IPS DF 6.9 (cell line): ENCODE measurements at regions not wholly inside any gene's neighbourhood (a gene's known extent, or its start where the extent isn't known, plus 50 kb on each side); places are given as distances from the start of the nearest gene placed in this dataset.

Experiments used
- DNase-seq: peaks from one replicate; pipeline ENCODE4 v3.0.0-alpha.2; 2013; ENCODE audit warnings: low read depth, low spot score
- H3K27ac ChIP-seq: one replicate; pipeline ENCODE4 v1.5.1; 2013; ENCODE audit warnings: low read length, control low read depth
- H3K27me3 ChIP-seq: 2 replicates; pipeline ENCODE4 v1.6.1; 2013; ENCODE audit warnings: mild to moderate bottlenecking, low read length; ENCODE audit not compliant: control insufficient read depth, insufficient read depth
- H3K36me3 ChIP-seq: 2 replicates; pipeline ENCODE4 v1.6.1; 2013; ENCODE audit warnings: low read length; ENCODE audit not compliant: control insufficient read depth, insufficient read depth
- H3K4me1 ChIP-seq: 2 replicates; pipeline ENCODE4 v1.6.1; 2013; ENCODE audit warnings: low read length; ENCODE audit not compliant: control insufficient read depth, insufficient read depth
- H3K4me3 ChIP-seq: 2 replicates; pipeline ENCODE4 v1.5.1; 2013; ENCODE audit warnings: mild to moderate bottlenecking, low read length
- H3K9me3 ChIP-seq: 2 replicates; pipeline ENCODE4 v1.6.1; 2013; ENCODE audit warnings: low read length, inconsistent platforms; ENCODE audit not compliant: control insufficient read depth, insufficient read depth
- WGBS: extraction: QIAGEN DNeasy Blood & Tissue Kit; methylation state at CpG from one replicate; pipeline ENCODE4 v1.1.7; 2013; ENCODE audit warnings: mixed read lengths, missing lambda C conversion rate; ENCODE audit not compliant: insufficient read length, insufficient coverage; 5-methylcytosine and 5-hydroxymethylcytosine counted together

DNA sequence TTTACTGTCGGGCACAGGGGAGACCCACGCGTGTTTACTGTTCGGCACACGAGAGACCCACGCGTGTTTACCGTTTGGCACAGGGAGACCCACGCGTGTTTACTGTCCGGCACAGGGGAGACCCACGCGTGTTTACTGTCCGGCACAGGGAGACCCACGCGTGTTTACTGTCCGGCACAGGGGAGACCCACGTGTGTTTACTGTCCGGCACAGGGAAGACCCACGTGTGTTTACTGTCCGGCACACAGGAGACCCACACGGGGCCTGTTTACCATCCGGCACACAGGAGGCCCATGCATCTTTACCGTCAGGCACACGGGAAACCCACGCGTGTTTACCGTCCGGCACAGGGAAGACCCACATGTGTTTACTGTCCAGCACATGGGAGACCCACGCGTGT lies 525.1 kb downstream of the BRD1 start:
- Histone ChIP-seq H3K27ac (no peak overlapping the region), H3K36me3 (no peaks in the 10 kb centered on the region; the same call in 1 of the 2 replicates), H3K4me3 (no peak overlapping the region), H3K4me1 (no peaks in the 10 kb centered on the region), H3K27me3 (no peaks in the 10 kb centered on the region), H3K9me3 (peaks cover 42% of the 10 kb centered on the region)
- no peak for DNase-seq
- no CpG with 5 or more reads among the region's 31 CpGs for WGBS

DNA sequence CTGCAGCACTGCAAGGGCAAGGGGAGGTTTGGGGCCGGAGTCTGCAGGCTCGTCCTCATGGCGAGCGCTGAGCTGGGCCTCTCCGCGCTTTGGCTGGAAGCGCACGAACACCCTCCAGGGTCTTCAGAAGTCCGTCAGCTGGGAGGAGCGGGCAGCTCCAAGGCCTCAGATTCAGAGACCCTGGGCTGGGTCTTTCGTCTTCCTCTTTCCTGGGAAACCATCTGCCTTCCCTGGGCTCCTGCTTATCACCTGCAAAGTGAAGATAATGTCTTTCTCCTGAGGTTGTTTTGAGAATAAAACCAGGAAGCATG lies 525.6 kb downstream of the BRD1 start:
- peaks cover 41% of the 10 kb centered on the region for H3K9me3 ChIP-seq
- H3K27me3 ChIP-seq = no peaks in the 10 kb centered on the region
- DNase-seq = no peak
- WGBS = no CpG with 5 or more reads among the region's 11 CpGs
- H3K36me3 ChIP-seq = no peaks in the 10 kb centered on the region; the same call in 1 of the 2 replicates
- no peaks in the 10 kb centered on the region for H3K4me1 ChIP-seq
- H3K27ac ChIP-seq = no peak overlapping the region
- no peak overlapping the region for H3K4me3 ChIP-seq

GRCh38 chr22:49301398-49302149 lies 526.1 kb downstream of the BRD1 start:
- Histone ChIP-seq H3K27ac (no peak overlapping the region), H3K36me3 (no peaks in the 10 kb centered on the region; the same call in 1 of the 2 replicates), H3K27me3 (no peaks in the 10 kb centered on the region), H3K4me3 (no peak overlapping the region), H3K4me1 (no peaks in the 10 kb centered on the region), H3K9me3 (peaks cover 40% of the 10 kb centered on the region)
- no CpG with 5 or more reads among the region's 37 CpGs for WGBS
- DNase-seq = no peak

DNA sequence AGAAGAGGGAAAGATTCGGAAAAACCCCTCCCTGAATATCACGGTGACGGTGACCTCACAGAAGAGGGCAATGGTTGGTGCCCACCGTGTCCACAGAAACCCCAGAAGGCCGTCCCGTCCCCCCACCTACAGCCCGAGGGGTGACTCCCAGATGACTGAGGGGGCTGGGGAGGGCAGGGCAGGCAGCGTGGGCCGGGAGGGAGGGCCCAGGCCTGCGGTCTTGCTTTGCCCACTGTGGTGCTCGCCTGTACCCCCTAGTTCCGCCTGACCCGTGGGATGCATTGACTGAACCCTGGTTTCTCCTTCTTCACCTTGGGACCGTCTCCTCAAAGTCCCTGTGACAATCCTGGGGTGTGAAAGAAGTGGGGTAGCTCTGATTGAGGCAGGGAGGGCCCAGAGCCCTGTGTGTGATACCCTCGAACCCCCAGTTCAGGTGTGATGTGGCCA lies 526.7 kb downstream of the BRD1 start:
- WGBS = no CpG with 5 or more reads among the region's 15 CpGs
- Histone ChIP-seq H3K27me3 (no peaks in the 10 kb centered on the region), H3K4me1 (no peaks in the 10 kb centered on the region), H3K4me3 (no peak overlapping the region), H3K36me3 (no peaks in the 10 kb centered on the region; the same call in 1 of the 2 replicates), H3K27ac (no peak overlapping the region), H3K9me3 (peaks cover 42% of the 10 kb centered on the region)
- DNase-seq = no peak

DNA sequence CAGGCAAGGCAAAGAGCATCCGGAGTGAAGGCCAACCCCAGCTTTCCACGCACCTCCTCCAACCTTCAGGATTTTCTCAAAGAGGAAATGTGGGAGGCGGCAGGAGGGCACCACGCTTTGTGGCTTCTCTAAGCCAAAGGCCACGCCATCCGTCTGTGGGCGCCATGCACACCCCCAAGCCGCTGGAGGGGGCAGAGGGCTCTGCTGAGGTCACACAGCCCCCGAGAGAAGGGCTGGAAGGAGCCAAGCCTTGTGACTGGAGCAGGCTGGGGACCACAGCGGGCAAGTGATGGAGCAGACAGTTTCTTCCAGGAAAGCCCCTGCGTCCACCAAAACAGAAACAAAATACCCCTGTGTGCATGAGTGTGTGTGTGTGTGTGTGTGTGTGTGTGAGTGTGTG lies 527.4 kb downstream of the BRD1 start:
- H3K4me3 ChIP-seq = no peak overlapping the region
- peaks cover 40% of the 10 kb centered on the region for H3K9me3 ChIP-seq
- no peaks in the 10 kb centered on the region; the same call in 1 of the 2 replicates for H3K36me3 ChIP-seq
- DNase-seq = no peak
- no peaks in the 10 kb centered on the region for H3K4me1 ChIP-seq
- no peak overlapping the region for H3K27ac ChIP-seq
- H3K27me3 ChIP-seq = no peaks in the 10 kb centered on the region
- WGBS = no CpG with 5 or more reads among the region's 11 CpGs

DNA sequence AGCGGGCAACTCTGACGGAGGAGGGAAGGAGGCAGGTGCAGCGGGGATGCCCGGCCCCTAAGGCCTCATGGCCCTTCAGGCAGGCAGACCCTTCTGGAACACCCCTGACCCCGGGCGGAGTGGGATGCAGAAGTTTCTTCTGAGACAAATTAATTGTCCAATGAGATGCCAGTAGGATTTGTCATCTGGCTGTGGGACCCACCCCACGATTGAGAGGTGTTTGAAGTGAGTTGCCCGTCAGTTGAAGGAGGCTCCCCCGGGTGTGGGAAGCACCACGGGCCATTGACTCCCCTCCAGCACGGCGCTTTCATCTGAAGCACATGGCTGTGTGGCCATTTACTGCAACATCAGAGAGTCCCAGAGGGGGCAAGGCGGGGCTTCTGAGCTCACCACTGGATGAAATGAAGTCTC lies 527.8 kb downstream of the BRD1 start:
- no CpG with 5 or more reads among the region's 13 CpGs for WGBS
- Histone ChIP-seq H3K4me1 (no peaks in the 10 kb centered on the region), H3K4me3 (no peak overlapping the region), H3K36me3 (no peaks in the 10 kb centered on the region; the same call in 1 of the 2 replicates), H3K27me3 (no peaks in the 10 kb centered on the region), H3K9me3 (peaks cover 43% of the 10 kb centered on the region), H3K27ac (no peak overlapping the region)
- DNase-seq = no peak

- H3K36me3 ChIP-seq = no peaks in the 10 kb centered on the region; the same call in 1 of the 2 replicates
- H3K27ac ChIP-seq = no peak overlapping the region
- peaks cover 40% of the 10 kb centered on the region for H3K9me3 ChIP-seq
- DNase-seq = no peak
- H3K4me1 ChIP-seq = no peaks in the 10 kb centered on the region
- no peak overlapping the region for H3K4me3 ChIP-seq
- H3K27me3 ChIP-seq = no peaks in the 10 kb centered on the region
- WGBS = no CpG with 5 or more reads among the region's 34 CpGs
These were observed 528.6 kb downstream of the BRD1 start for GRCh38 chr22:49298834-49299750.

- H3K9me3 ChIP-seq = peaks cover 33% of the 10 kb centered on the region
- DNase-seq = no peak
- no CpG with 5 or more reads among the region's 39 CpGs for WGBS
These were observed 529.6 kb downstream of the BRD1 start for GRCh38 chr22:49297871-49298721.

GRCh38 chr22:49297286-49297870 lies 530.3 kb downstream of the BRD1 start:
- Histone ChIP-seq H3K36me3 (no peaks in the 10 kb centered on the region), H3K27ac (no peak overlapping the region), H3K4me3 (no peak overlapping the region), H3K9me3 (peaks cover 34% of the 10 kb centered on the region), H3K4me1 (no peaks in the 10 kb centered on the region), H3K27me3 (no peaks in the 10 kb centered on the region)
- no peak for DNase-seq
- no CpG with 5 or more reads among the region's 27 CpGs for WGBS

More at GRCh38 chr22:49297871-49298721, 529.6 kb downstream of the BRD1 start:
- Histone ChIP-seq H3K36me3 (no peaks in the 10 kb centered on the region), H3K27me3 (no peaks in the 10 kb centered on the region), H3K4me1 (no peaks in the 10 kb centered on the region), H3K4me3 (no peak overlapping the region), H3K27ac (no peak overlapping the region)
